CD14-positive monocyte (primary cell): ENCODE measurements at regions not wholly inside any gene's neighbourhood (a gene's known extent, or its start where the extent isn't known, plus 50 kb on each side); places are given as distances from the start of the nearest gene placed in this dataset.

Experiments used
- DNase-seq, 3 donors: peaks; one replicate each; pipeline ENCODE4 v3.0.0-alpha.2; 2011 to 2022
- H2AFZ ChIP-seq: 2 replicates; pipeline ENCODE4 v1.6.0; 2012; ENCODE audit warnings: mild to moderate bottlenecking, low read depth, low read length, inconsistent platforms; ENCODE audit not compliant: insufficient read depth, poor library complexity, severe bottlenecking
- H3K27ac ChIP-seq, 2 donors: 1 replicate in 1 of 2; 2 replicates in 1 of 2; pipeline ENCODE4 v1.5.1; 2012 to 2013; ENCODE audit warnings: low read length in 2 of 2, control low read depth in 1 of 2, inconsistent platforms in 1 of 2, low read depth in 1 of 2, mild to moderate bottlenecking in 1 of 2
- H3K27me3 ChIP-seq, 2 donors: one replicate each; pipeline versions ENCODE4 v1.6.0 to v1.6.1; 2011 to 2013; ENCODE audit warnings: low read length in 2 of 2; ENCODE audit not compliant: control insufficient read depth in 2 of 2, insufficient read depth in 2 of 2
- H3K36me3 ChIP-seq, 2 donors: replicated peaks in 1 of 2; 1 replicate in 1 of 2; 2 replicates in 1 of 2; pipeline versions ENCODE4 v1.5.1 to v1.6.1; 2012 to 2013; ENCODE audit warnings: low read length in 2 of 2, control low read depth in 1 of 2, inconsistent platforms in 1 of 2, mild to moderate bottlenecking in 1 of 2; ENCODE audit not compliant: insufficient read depth in 2 of 2, control insufficient read depth in 1 of 2
- H3K4me1 ChIP-seq, 2 donors: 1 replicate in 1 of 2; 2 replicates in 1 of 2; pipeline versions ENCODE4 v1.5.1 to v1.6.1; 2012 to 2013; ENCODE audit warnings: low read length in 2 of 2, control low read depth in 1 of 2, inconsistent platforms in 1 of 2, mild to moderate bottlenecking in 1 of 2, moderate library complexity in 1 of 2; ENCODE audit not compliant: insufficient read depth in 2 of 2, control insufficient read depth in 1 of 2
- H3K4me2 ChIP-seq: replicated peaks from 2 replicates; pipeline ENCODE3; 2012; ENCODE audit warnings: low read length, moderate library complexity, mild to moderate bottlenecking; ENCODE audit not compliant: poor library complexity, severe bottlenecking; ENCODE audit errors: extremely low read depth
- H3K4me3 ChIP-seq, 3 experiments: fragments of 200-600 bp in 1 of 3; sonication (generic) in 1 of 3; replicated peaks in 1 of 3; 1 replicate in 2 of 3; 2 replicates in 1 of 3; pipeline ENCODE4 v1.5.1; 2011 to 2013; ENCODE audit warnings: low read length in 3 of 3, mild to moderate bottlenecking in 3 of 3, control low read depth in 2 of 3, low read depth in 2 of 3, inconsistent platforms in 1 of 3, moderate library complexity in 1 of 3
- H3K79me2 ChIP-seq: 2 replicates; pipeline ENCODE4 v1.6.0; 2012; ENCODE audit warnings: mild to moderate bottlenecking, control low read depth, inconsistent platforms, low read length, moderate library complexity; ENCODE audit not compliant: insufficient read depth
- H3K9ac ChIP-seq: 2 replicates; pipeline ENCODE4 v1.6.0; 2017; ENCODE audit warnings: low read length, mild to moderate bottlenecking; ENCODE audit not compliant: insufficient read depth, poor library complexity, severe bottlenecking
- H3K9me3 ChIP-seq, 2 donors: replicated peaks in 1 of 2; 1 replicate in 1 of 2; 2 replicates in 1 of 2; pipeline versions ENCODE4 v1.5.1 to v1.6.1; 2012 to 2013; ENCODE audit warnings: low read length in 2 of 2, control low read depth in 1 of 2; ENCODE audit not compliant: control insufficient read depth in 1 of 2, insufficient read depth in 1 of 2
- H4K20me1 ChIP-seq: 2 replicates; pipeline ENCODE4 v1.6.0; 2012; ENCODE audit warnings: mild to moderate bottlenecking, low read length, control low read depth, moderate library complexity; ENCODE audit not compliant: insufficient read depth
- H3K27ac Mint-ChIP-seq, 7 donors: one replicate each; pipeline ENCODE4 v1.8.0; 2020; ENCODE audit warnings: mild to moderate bottlenecking in 7 of 7, mixed read lengths in 7 of 7, moderate library complexity in 6 of 7, inconsistent platforms in 2 of 7
- H3K27me3 Mint-ChIP-seq, 3 donors: one replicate each; pipeline ENCODE4 v1.8.0; 2021 to 2022; ENCODE audit warnings: low read depth in 3 of 3, mild to moderate bottlenecking in 3 of 3, mixed read lengths in 3 of 3, moderate library complexity in 3 of 3, inconsistent platforms in 1 of 3
- H3K36me3 Mint-ChIP-seq, 2 donors: one replicate each; pipeline ENCODE4 v1.8.0; 2020; ENCODE audit warnings: mixed read lengths in 2 of 2, inconsistent platforms in 1 of 2, mild to moderate bottlenecking in 1 of 2
- H3K4me1 Mint-ChIP-seq: one replicate; pipeline ENCODE4 v1.8.0; 2020; ENCODE audit warnings: mild to moderate bottlenecking, mixed read lengths
- H3K4me3 Mint-ChIP-seq, 2 donors: one replicate each; pipeline ENCODE4 v1.8.0; 2020; ENCODE audit warnings: mild to moderate bottlenecking in 2 of 2, mixed read lengths in 2 of 2, moderate library complexity in 1 of 2
- H3K9me3 Mint-ChIP-seq, 7 donors: one replicate each; pipeline ENCODE4 v1.8.0; 2020 to 2022; ENCODE audit warnings: mixed read lengths in 7 of 7, mild to moderate bottlenecking in 6 of 7, moderate library complexity in 6 of 7, inconsistent platforms in 2 of 7
- CTCF ChIP-seq: fragments of 200-600 bp; IDR thresholded peaks from one replicate; pipeline ENCODE4 v1.8.0; 2022; ENCODE audit warnings: antibody characterized with exemption, mild to moderate bottlenecking
- WGBS: methylation state at CpG from one replicate; pipeline ENCODE4 v1.1.5; 2013; ENCODE audit warnings: missing lambda C conversion rate; ENCODE audit not compliant: insufficient coverage; 5-methylcytosine and 5-hydroxymethylcytosine counted together
- intact Hi-C, 2 donors: fragments of 100-400 bp; cut with micrococcal nuclease; formaldehyde crosslinking; loops; one replicate each; pipeline versions ENCODE4 v1.15.0 to v1.15.1; 2023

- Histone ChIP-seq H3K27ac (no peak overlapping the region), H3K9me3 (no peaks in the 10 kb centered on the region), H3K27me3 (no peaks in the 10 kb centered on the region), H2AFZ (no peak overlapping the region), H3K79me2 (no peaks in the 10 kb centered on the region), H3K4me1 (no peaks in the 10 kb centered on the region), H3K4me3 (no peak overlapping the region), H3K9ac (no peak overlapping the region), H4K20me1 (no peaks in the 10 kb centered on the region), H3K36me3 (no peaks in the 10 kb centered on the region), H3K4me2 (no peak overlapping the region)
- no peak for TF ChIP-seq CTCF
- Mint-ChIP-seq H3K27ac (no peak overlapping the region), H3K4me3 (no peak overlapping the region), H3K36me3 (no peaks in the 10 kb centered on the region), H3K4me1 (no peaks in the 10 kb centered on the region), H3K27me3 (no peaks in the 10 kb centered on the region), H3K9me3 (peaks cover 0 to 3% (median 0%) of the 10 kb centered on the region in 7 donors)
- WGBS = no CpG with 5 or more reads among the region's 2 CpGs
- DNase-seq = no peak
- intact Hi-C loops = no loop called here
Observed at GRCh38 chr11:80990885-80991284, 1550.1 kb upstream of the TENM4 start.

- no peak overlapping the region for H2AFZ ChIP-seq
- H3K9me3 ChIP-seq = no peaks in the 10 kb centered on the region
- no CpG with 5 or more reads among the region's 1 CpG for WGBS
- Mint-ChIP-seq H3K9me3 (peaks cover 0 to 3% (median 2%) of the 10 kb centered on the region in 7 donors), H3K27ac (no peak overlapping the region), H3K4me3 (no peak overlapping the region), H3K4me1 (no peaks in the 10 kb centered on the region), H3K27me3 (no peaks in the 10 kb centered on the region), H3K36me3 (no peaks in the 10 kb centered on the region)
- H3K27ac ChIP-seq = no peak overlapping the region
- no peak for DNase-seq
- no peaks in the 10 kb centered on the region for H3K36me3 ChIP-seq
- no peaks in the 10 kb centered on the region for H3K27me3 ChIP-seq
- intact Hi-C loops = no loop called here
- no peak overlapping the region for H3K4me2 ChIP-seq
- H4K20me1 ChIP-seq = no peaks in the 10 kb centered on the region
- TF ChIP-seq CTCF = no peak
- no peaks in the 10 kb centered on the region for H3K4me1 ChIP-seq
- H3K79me2 ChIP-seq = no peaks in the 10 kb centered on the region
- H3K4me3 ChIP-seq = no peak overlapping the region
- no peak overlapping the region for H3K9ac ChIP-seq
Observed at GRCh38 chr11:80987171-80987570, 1546.3 kb upstream of the TENM4 start.
